ENCODE measurements at regions not wholly inside any gene's neighbourhood (a gene's known extent, or its start where the extent isn't known, plus 50 kb on each side); places are given as distances from the start of the nearest gene placed in this dataset.

DNA sequence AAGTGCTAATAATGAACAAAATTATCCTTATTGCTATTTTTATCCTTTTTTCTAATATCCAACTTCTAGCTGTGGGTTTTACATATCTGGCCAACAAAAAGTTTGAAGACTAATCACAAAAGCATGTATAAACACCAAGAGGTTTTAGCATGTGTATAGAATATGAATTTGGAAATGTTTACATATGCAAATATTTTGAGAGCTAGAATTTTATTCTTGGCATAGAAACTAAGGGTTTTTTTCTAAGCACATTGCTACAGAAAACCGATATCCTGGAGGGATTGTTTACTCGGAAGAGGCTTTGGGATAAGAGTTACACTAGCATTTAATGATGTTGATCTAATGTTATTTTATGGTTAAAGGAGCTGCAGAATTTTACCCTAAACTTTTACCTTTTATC lies 392.1 kb downstream of the EFNB2 start:
- no peak for TF ChIP-seq TAF1 (IDR thresholded peaks at IDR 0.05; ENCODE audit: low read depth)

DNA sequence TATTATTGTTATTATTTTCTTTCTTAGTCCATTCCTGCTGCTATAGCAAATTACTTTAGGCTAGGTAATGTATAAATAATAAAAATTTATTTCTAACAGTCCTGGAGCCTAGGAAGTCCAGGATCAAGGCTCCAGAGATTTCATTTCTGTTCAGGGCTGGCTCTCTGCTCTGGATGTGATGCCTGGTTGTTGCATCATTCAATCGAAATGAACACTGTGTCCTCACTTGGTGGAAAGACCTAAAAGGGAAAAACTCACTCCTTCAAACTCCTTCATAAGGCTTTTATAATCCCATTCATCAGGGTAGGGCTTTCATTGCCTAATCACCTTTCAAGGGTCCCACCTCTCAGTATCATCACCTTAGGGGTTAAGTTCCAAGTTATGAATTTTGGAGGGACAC lies 395.0 kb downstream of the EFNB2 start:
- TF ChIP-seq TAF1 (IDR thresholded peaks at IDR 0.05; ENCODE audit: low read depth) (no peak), NFIC (IDR thresholded peaks at IDR 0.05) (no peak), FOXM1 (IDR thresholded peaks at IDR 0.05; ENCODE audit: borderline replicate concordance, low read depth) (no peak), REST (IDR thresholded peaks at IDR 0.05; ENCODE audit: low read depth) (no peak), EP300 (IDR thresholded peaks at IDR 0.05; ENCODE audit: borderline replicate concordance) (no peak), EGR1 (IDR thresholded peaks at IDR 0.05) (no peak), MAX (IDR thresholded peaks at IDR 0.05) (no peak), TEAD4 (IDR thresholded peaks at IDR 0.05) (no peak), ZBTB7A (IDR thresholded peaks at IDR 0.05; ENCODE audit: low read depth) (no peak), CREB1 (IDR thresholded peaks at IDR 0.05; ENCODE audit: low read depth) (no peak)

- TF ChIP-seq CEBPB (IDR thresholded peaks at IDR 0.05), result no peak
- no peak for TF ChIP-seq RAD21 (IDR thresholded peaks at IDR 0.05; ENCODE audit: low read depth)
- TF ChIP-seq TEAD4 (IDR thresholded peaks at IDR 0.05), result no peak
- TF ChIP-seq YY1 (IDR thresholded peaks at IDR 0.05; ENCODE audit: low read depth), result no peak
- no peak for TF ChIP-seq ZBTB7A (IDR thresholded peaks at IDR 0.05; ENCODE audit: low read depth)
- no peak for TF ChIP-seq CREB1 (IDR thresholded peaks at IDR 0.05; ENCODE audit: low read depth)
- no peak for TF ChIP-seq EGR1 (IDR thresholded peaks at IDR 0.05)
- TF ChIP-seq, protein P1, sequence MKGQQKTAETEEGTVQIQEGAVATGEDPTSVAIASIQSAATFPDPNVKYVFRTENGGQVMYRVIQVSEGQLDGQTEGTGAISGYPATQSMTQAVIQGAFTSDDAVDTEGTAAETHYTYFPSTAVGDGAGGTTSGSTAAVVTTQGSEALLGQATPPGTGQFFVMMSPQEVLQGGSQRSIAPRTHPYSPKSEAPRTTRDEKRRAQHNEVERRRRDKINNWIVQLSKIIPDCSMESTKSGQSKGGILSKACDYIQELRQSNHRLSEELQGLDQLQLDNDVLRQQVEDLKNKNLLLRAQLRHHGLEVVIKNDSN (IDR thresholded peaks at IDR 0.05), result no peak
- no peak for TF ChIP-seq FOXM1 (IDR thresholded peaks at IDR 0.05; ENCODE audit: borderline replicate concordance, low read depth)
- TF ChIP-seq NFIC (IDR thresholded peaks at IDR 0.05), result no peak
Observed at GRCh38 chr13:106139942-106140341, 395.5 kb downstream of the EFNB2 start.

DNA sequence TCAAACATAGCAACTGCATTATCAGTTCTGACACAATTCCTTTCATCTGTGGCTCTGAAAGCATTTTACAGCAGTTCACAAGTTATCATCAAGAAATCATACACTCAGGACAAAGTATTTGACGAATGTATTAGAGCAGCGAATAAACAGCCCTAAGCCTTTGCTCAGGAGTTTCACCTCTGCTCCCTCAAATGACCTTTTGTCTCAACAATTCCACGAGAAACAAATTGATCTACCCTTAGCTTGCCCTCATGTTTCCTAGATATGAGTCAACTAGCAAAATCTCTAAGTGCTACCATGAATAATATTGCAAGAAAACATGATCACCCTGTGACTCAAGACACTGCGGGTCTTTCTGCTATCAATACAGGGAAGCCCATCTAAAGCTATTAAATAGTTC lies 396.1 kb downstream of the EFNB2 start:
- TF ChIP-seq TAF1 (IDR thresholded peaks at IDR 0.05; ENCODE audit: low read depth) (no peak), RAD21 (IDR thresholded peaks at IDR 0.05; ENCODE audit: low read depth) (no peak), ZBTB7A (IDR thresholded peaks at IDR 0.05; ENCODE audit: low read depth) (no peak), EP300 (IDR thresholded peaks at IDR 0.05; ENCODE audit: borderline replicate concordance) (no peak), EGR1 (IDR thresholded peaks at IDR 0.05) (no peak), MAX (IDR thresholded peaks at IDR 0.05) (no peak), TEAD4 (IDR thresholded peaks at IDR 0.05) (no peak), FOXM1 (IDR thresholded peaks at IDR 0.05; ENCODE audit: borderline replicate concordance, low read depth) (no peak), NFIC (IDR thresholded peaks at IDR 0.05) (no peak), YY1 (IDR thresholded peaks at IDR 0.05; ENCODE audit: low read depth) (no peak), CREB1 (IDR thresholded peaks at IDR 0.05; ENCODE audit: low read depth) (no peak), CEBPB (IDR thresholded peaks at IDR 0.05) (no peak), REST (IDR thresholded peaks at IDR 0.05; ENCODE audit: low read depth) (no peak), TCF12 (IDR thresholded peaks at IDR 0.05; ENCODE audit: low read depth) (no peak)
- TF ChIP-seq, protein P1 (IDR thresholded peaks at IDR 0.05), result no peak

DNA sequence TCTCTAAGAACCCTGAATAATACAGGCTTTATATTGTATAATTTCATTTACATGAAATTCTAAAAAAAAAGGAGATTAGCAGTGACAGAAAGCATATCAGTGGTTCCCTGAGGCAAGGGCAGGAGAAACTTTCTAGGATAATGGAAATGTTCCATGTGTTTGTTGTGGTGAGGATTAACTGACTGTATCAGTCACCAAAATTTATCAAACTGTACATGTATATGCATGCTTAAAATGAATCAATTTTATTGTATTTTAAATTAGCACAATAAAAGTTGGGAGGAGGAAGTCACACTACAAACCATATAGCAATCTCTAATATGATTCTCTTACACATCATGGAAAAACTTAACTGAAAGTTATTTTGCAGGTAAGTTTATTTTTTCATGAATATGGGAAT lies 396.8 kb downstream of the EFNB2 start:
- TF ChIP-seq NFIC (IDR thresholded peaks at IDR 0.05), result no peak
- no peak for TF ChIP-seq REST (IDR thresholded peaks at IDR 0.05; ENCODE audit: low read depth)
- TF ChIP-seq FOXM1 (IDR thresholded peaks at IDR 0.05; ENCODE audit: borderline replicate concordance, low read depth), result no peak
- TF ChIP-seq EGR1 (IDR thresholded peaks at IDR 0.05), result no peak
- TF ChIP-seq, protein P1 (IDR thresholded peaks at IDR 0.05), result no peak
- TF ChIP-seq ZBTB7A (IDR thresholded peaks at IDR 0.05; ENCODE audit: low read depth), result no peak
- no peak for TF ChIP-seq CREB1 (IDR thresholded peaks at IDR 0.05; ENCODE audit: low read depth)
- no peak for TF ChIP-seq EP300 (IDR thresholded peaks at IDR 0.05; ENCODE audit: borderline replicate concordance)
- TF ChIP-seq TAF1 (IDR thresholded peaks at IDR 0.05; ENCODE audit: low read depth), result no peak
- TF ChIP-seq TCF12 (IDR thresholded peaks at IDR 0.05; ENCODE audit: low read depth), result no peak
- no peak for TF ChIP-seq MAX (IDR thresholded peaks at IDR 0.05)
- no peak for TF ChIP-seq CEBPB (IDR thresholded peaks at IDR 0.05)
- TF ChIP-seq TEAD4 (IDR thresholded peaks at IDR 0.05), result no peak
- TF ChIP-seq RAD21 (IDR thresholded peaks at IDR 0.05; ENCODE audit: low read depth), result no peak
- no peak for TF ChIP-seq YY1 (IDR thresholded peaks at IDR 0.05; ENCODE audit: low read depth)
